Right atrium auricular region (tissue), 2 donors: ENCODE measurements at regions not wholly inside any gene's neighbourhood (a gene's known extent, or its start where the extent isn't known, plus 50 kb on each side); places are given as distances from the start of the nearest gene placed in this dataset.

Experiments used
- DNase-seq: peaks from one replicate; pipeline ENCODE4 v3.0.0-alpha.2; 2019; ENCODE audit warnings: low spot score
- H3K27ac ChIP-seq, 2 donors: fragments of 200-600 bp; sonication (generic); 1 replicate in 1 of 2; 2 replicates in 1 of 2; pipeline ENCODE4 v1.5.1; 2016 to 2019
- H3K27me3 ChIP-seq, 2 donors: fragments of 200-600 bp; sonication (generic); one replicate each; pipeline versions ENCODE4 v1.5.1 to v1.6.0; 2017 to 2019
- H3K36me3 ChIP-seq: fragments of 200-600 bp; sonication (generic); one replicate; pipeline ENCODE4 v1.5.1; 2016
- H3K4me1 ChIP-seq, 2 donors: fragments of 200-600 bp; sonication (generic); one replicate each; pipeline versions ENCODE4 v1.5.1 to v1.6.0; 2017 to 2019
- H3K4me3 ChIP-seq, 2 donors: fragments of 200-600 bp; sonication (generic); 1 replicate in 1 of 2; 2 replicates in 1 of 2; pipeline ENCODE4 v1.5.1; 2017 to 2019; ENCODE audit warnings: mild to moderate bottlenecking in 1 of 2, moderate library complexity in 1 of 2
- H3K9me3 ChIP-seq, 2 donors: fragments of 200-600 bp; sonication (generic); one replicate each; pipeline ENCODE4 v1.5.1; 2019
- TF ChIP-seq, protein P1 (sequence below), 2 donors: fragments of 200-600 bp; sonication (generic); IDR thresholded peaks; one replicate each; pipeline ENCODE4 v1.5.1; 2019; ENCODE audit warnings: antibody characterized with exemption in 2 of 2

- no peaks in the 10 kb centered on the region for H3K4me1 ChIP-seq
- TF ChIP-seq, protein P1, sequence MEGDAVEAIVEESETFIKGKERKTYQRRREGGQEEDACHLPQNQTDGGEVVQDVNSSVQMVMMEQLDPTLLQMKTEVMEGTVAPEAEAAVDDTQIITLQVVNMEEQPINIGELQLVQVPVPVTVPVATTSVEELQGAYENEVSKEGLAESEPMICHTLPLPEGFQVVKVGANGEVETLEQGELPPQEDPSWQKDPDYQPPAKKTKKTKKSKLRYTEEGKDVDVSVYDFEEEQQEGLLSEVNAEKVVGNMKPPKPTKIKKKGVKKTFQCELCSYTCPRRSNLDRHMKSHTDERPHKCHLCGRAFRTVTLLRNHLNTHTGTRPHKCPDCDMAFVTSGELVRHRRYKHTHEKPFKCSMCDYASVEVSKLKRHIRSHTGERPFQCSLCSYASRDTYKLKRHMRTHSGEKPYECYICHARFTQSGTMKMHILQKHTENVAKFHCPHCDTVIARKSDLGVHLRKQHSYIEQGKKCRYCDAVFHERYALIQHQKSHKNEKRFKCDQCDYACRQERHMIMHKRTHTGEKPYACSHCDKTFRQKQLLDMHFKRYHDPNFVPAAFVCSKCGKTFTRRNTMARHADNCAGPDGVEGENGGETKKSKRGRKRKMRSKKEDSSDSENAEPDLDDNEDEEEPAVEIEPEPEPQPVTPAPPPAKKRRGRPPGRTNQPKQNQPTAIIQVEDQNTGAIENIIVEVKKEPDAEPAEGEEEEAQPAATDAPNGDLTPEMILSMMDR (IDR thresholded peaks at IDR 0.05) = no peak
- no peak overlapping the region for H3K4me3 ChIP-seq
- no peaks in the 10 kb centered on the region for H3K27me3 ChIP-seq
- H3K9me3 ChIP-seq = no peaks in the 10 kb centered on the region
- DNase-seq = no peak
- no peaks in the 10 kb centered on the region for H3K36me3 ChIP-seq
- H3K27ac ChIP-seq = no peak overlapping the region
These were observed 173.7 kb downstream of the NR4A2 start for GRCh38 chr2:156158808-156159207.

GRCh38 chr2:156157670-156158069 is 174.9 kb downstream of the NR4A2 start:
- no peak overlapping the region for H3K4me3 ChIP-seq
- H3K27ac ChIP-seq = no peak overlapping the region
- no peaks in the 10 kb centered on the region for H3K4me1 ChIP-seq
- no peak for DNase-seq
- TF ChIP-seq, protein P1 (IDR thresholded peaks at IDR 0.05) = no peak
- H3K9me3 ChIP-seq = no peaks in the 10 kb centered on the region
- no peaks in the 10 kb centered on the region for H3K36me3 ChIP-seq
- H3K27me3 ChIP-seq = no peaks in the 10 kb centered on the region

- H3K4me3 ChIP-seq = no peak overlapping the region
- no peaks in the 10 kb centered on the region for H3K36me3 ChIP-seq
- no peak for DNase-seq
- no peak overlapping the region for H3K27ac ChIP-seq
- TF ChIP-seq, protein P1 (IDR thresholded peaks at IDR 0.05) = peak in 1 of 2 donors; percentile 42
- H3K4me1 ChIP-seq = no peaks in the 10 kb centered on the region
- no peaks in the 10 kb centered on the region for H3K27me3 ChIP-seq
- no peaks in the 10 kb centered on the region for H3K9me3 ChIP-seq
These were observed 175.9 kb downstream of the NR4A2 start for GRCh38 chr2:156156580-156156979.

DNA sequence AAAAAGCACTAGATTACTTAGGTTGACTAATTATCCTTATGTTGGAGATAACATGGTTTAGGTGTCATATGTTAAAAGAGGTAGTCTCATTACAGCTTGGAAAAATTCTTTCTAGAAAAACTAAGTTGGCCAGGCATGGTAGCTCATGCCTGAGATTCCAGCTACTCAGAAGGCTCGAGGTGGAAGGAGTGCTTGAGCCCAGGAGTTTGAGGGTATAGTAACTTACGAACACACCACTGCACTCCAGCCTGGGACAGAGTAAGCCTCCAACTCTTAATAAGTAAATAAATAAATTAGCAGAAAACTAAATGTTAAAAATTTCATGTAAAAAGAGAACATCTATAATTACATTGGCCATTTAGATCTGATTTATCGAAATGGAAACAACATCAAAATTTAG is 177.2 kb downstream of the NR4A2 start:
- no peaks in the 10 kb centered on the region for H3K27me3 ChIP-seq
- H3K4me3 ChIP-seq = no peak overlapping the region
- no peaks in the 10 kb centered on the region for H3K36me3 ChIP-seq
- H3K27ac ChIP-seq = no peak overlapping the region
- TF ChIP-seq, protein P1 (IDR thresholded peaks at IDR 0.05) = no peak
- DNase-seq = no peak
- no peaks in the 10 kb centered on the region for H3K4me1 ChIP-seq
- H3K9me3 ChIP-seq = no peaks in the 10 kb centered on the region

DNA sequence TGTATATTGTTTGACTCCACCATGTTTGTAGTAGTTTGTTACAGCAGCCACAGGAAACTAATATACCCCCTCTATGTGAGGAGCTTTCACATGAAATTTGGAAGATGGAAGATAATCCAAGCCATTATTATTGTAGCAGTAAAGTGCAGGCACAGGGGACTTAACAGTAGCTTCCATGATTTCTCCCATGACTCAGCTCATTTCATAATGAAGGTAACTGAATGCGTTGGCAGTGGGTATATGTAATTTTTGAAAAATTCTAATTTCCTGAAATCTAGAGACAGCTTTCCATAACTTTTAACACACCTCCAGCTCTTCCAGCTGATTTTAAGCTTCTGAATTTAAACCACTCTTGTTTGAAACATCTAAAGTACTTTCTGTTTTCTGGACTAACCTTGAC is 181.2 kb downstream of the NR4A2 start:
- no peaks in the 10 kb centered on the region for H3K36me3 ChIP-seq
- no peaks in the 10 kb centered on the region for H3K27me3 ChIP-seq
- TF ChIP-seq, protein P1 (IDR thresholded peaks at IDR 0.05) = no peak
- no peak for DNase-seq
- no peaks in the 10 kb centered on the region for H3K9me3 ChIP-seq
- no peak overlapping the region for H3K4me3 ChIP-seq
- no peak overlapping the region for H3K27ac ChIP-seq
- H3K4me1 ChIP-seq = no peaks in the 10 kb centered on the region

- no peak overlapping the region for H3K27ac ChIP-seq
- no peaks in the 10 kb centered on the region for H3K4me1 ChIP-seq
- DNase-seq = no peak
- TF ChIP-seq, protein P1 (IDR thresholded peaks at IDR 0.05) = no peak
- no peak overlapping the region for H3K4me3 ChIP-seq
- H3K9me3 ChIP-seq = no peaks in the 10 kb centered on the region
- no peaks in the 10 kb centered on the region for H3K27me3 ChIP-seq
- no peaks in the 10 kb centered on the region for H3K36me3 ChIP-seq
These were observed 184.8 kb downstream of the NR4A2 start for GRCh38 chr2:156147594-156148330.
